Embryonic facial prominence (tissue), 1 donor: ENCODE measurements at regions not wholly inside any gene's neighbourhood (a gene's known extent, or its start where the extent isn't known, plus 50 kb on each side); places are given as distances from the start of the nearest gene placed in this dataset.

ENCODE experiments used
- DNase-seq: peaks from one replicate; pipeline ENCODE4 v3.0.0-alpha.2; 2016; ENCODE audit errors: extremely low spot score

GRCh38 chr5:158369241-158369640 lies 510.3 kb upstream of the CLINT1 start:
- no peak for DNase-seq

GRCh38 chr5:158368686-158369085 lies 509.7 kb upstream of the CLINT1 start:
- no peak for DNase-seq

GRCh38 chr5:158364367-158364766 lies 505.4 kb upstream of the CLINT1 start:
- no peak for DNase-seq

DNA sequence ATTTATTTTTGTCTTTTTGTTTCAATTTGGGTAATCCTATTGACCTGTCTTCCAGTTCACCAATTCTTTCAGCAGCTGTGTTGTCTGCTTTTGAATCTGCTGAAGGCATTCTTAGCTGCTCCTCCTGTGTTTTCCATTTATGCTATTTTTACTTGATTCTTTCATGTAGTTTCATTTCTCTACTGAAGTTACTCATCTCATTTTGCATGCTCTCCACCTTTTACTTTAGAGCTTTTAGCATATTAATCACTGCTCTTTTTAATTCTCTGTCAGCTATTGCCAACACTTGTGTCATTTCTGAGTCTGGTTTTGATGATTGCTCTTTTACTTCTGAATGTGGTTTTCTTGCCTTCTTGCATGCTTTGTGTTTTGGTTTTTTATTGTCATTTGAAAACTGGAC lies 496.0 kb upstream of the CLINT1 start:
- no peak for DNase-seq

- DNase-seq, result no peak
Measured at GRCh38 chr5:158351485-158352125, 492.7 kb upstream of the CLINT1 start.

DNA sequence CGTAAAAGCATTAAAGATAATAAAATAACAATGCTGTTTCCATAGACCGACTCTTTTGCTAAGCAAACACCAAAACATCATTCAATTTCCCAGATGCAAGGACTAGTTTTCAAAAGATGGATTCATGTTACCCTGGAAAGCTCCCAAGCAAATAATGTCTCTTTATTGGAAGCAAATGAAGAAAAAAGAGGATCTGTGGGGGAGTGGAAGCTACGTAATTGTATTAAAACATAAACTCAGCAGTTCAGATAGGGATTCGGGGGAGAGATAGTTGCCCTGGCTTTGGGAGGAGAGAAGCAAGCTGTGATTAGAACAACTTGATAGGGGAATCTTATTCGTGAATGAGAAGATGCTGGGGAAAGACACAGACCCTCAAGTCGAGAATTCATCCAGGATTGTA lies 491.0 kb upstream of the CLINT1 start:
- DNase-seq, result peak; percentile 57

DNA sequence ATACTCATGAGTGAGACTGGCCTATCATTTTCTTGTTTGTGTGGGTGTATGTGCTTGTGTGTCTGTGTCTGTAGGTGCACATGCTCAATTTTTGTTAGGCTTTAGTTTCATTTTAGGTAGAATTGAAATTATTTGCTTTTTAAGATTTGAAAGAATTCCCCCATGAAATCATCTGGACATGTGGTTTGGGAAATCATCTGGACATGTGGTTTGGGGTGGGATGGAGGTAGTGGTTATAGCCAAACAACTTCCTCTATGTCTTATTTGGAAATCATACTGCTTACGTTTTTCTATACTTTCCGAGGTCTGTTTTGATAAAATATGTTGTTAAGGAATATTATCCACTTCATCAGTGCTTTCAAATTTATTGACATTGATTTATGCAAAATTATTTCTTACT lies 485.4 kb upstream of the CLINT1 start:
- no peak for DNase-seq

DNA sequence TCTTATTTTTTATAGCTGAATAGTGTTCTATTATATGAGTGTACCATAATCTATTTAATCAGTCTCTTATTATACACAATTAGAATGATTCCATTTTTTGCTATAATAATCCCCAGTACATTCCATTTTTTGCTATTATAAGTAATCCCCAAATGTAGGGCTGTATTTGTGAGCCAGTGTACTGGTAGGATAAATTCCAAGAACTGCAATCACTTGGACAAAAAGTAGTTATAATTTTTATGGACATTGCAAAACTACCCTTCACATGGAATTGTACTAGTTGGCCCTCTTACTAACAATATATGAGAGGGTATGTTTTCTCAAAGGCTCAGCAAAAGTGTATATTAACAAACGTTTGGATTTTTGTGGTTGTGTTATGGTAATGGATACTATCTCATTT lies 481.7 kb upstream of the CLINT1 start:
- DNase-seq, result no peak

- DNase-seq, result no peak
Measured at GRCh38 chr5:158326256-158326655, 467.3 kb upstream of the CLINT1 start.

DNA sequence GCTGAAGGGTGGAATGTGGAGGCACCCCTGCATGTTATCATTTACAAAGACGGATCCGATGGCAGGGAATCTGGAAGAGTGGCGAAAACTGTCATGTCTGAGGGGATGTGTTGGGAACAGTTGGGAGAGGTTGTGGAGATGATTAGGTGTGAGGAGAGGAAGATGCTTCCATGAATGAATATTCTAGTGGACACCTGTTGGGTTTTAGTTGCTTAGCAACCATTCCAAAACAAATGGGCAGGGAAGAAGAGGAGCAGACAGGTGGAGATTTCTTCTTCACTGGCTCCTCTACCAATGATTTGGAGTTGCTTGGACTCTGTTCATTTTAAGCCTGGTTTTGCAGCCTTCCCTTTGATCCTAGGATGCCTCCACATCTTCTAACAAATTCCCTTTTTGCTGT lies 465.3 kb upstream of the CLINT1 start:
- no peak for DNase-seq

DNA sequence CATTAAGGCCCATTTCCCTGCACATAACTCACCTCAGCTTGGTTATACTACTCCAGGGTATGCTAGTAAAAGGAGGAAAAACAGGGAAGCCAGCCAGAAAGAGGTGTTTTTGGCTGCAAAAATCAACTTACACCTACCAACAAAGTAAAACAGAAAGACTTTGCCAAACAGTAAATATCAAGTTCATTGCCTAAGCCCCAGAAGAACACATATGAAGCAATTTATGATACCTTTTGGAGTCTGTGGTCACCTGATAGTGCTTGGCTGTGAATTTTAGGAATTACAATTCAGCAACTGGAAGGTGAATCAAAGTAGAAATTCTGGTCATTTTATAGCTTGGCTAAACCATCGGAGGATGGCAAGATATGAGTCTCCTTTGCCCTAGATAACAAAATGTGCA lies 463.7 kb upstream of the CLINT1 start:
- DNase-seq, result no peak

- DNase-seq, result no peak
Measured at GRCh38 chr5:158320934-158321333, 462.0 kb upstream of the CLINT1 start.

DNA sequence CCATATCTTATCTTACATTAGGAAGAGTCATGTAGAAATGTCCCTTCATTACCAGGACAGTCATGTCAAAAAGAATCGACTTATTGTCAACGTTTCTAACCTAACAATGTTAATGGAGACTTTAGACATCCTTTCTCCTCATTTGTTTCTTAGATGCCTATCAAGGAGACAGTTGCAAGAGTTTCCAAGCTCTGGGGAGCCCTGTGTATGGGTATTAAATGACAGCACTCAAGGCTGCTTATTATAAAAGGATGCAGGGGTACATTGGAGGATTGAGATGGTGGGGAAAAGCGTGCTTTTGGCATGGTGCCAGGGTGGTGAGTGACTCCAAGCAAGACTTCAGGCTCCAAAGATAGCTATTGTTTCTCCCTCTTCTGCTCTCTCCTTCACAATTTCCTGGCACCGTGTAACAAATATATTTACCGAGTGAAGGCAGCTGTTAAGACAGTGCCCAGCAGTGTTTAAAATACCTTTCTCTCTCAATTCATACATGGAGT lies 461.3 kb upstream of the CLINT1 start:
- DNase-seq, result no peak

DNA sequence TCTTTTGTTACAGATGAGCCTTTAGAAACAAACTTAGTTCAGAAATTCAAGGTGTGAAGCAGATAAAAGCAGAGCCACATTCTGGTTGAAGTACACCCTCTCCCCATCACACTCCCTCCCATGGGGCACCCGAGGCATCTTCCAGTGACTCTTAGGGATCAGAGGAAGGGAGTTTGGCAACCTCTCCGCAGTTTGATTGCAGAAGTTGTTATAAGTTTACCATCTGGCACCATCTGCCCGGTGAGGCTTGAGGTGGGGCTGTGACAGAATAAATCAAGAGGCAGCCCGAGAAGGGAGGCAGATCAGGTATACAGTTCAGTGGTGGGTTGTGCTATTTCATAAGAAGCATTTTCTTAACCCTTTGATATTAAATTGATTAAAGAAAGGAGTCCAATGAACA lies 458.6 kb upstream of the CLINT1 start:
- no peak for DNase-seq

DNA sequence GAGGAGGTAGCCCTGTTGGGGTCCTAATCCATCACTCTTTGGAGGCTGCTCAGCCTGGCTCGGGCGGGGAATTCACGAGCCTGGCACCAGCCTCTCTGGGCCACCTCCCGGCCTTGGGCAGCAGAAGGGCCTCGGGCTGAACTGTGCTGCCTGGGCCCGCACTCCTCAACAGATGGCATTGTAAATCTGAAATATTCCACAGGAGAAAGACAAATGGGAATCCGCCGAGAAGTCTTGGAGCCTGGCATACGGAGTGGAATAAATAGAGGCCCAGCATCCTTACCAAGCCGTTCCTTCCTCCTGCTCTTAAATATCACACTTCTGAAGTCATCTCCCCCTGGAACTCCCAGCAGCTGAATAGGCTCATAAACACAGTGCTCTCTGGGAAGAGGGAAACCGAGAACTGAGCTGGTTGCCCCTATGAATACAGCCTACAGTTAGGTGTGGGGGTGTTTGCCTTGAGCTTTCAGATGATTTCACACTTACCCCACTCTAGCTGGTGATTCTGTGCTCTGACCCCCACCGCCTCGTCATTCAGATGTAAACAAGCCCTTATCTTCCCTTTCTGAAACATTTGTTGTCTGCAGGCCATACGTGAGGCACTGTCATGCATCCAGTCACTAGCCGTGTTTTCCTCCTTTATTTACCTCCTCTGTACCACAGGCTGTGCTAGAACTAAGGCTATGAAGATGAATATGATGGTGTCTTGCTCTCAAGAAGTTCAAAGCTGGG lies 455.0 kb upstream of the CLINT1 start:
- no peak for DNase-seq

- no peak for DNase-seq
Measured at GRCh38 chr5:158313027-158313732, 454.2 kb upstream of the CLINT1 start.

GRCh38 chr5:158309088-158309807 lies 450.3 kb upstream of the CLINT1 start:
- peak; percentile 53 for DNase-seq

DNA sequence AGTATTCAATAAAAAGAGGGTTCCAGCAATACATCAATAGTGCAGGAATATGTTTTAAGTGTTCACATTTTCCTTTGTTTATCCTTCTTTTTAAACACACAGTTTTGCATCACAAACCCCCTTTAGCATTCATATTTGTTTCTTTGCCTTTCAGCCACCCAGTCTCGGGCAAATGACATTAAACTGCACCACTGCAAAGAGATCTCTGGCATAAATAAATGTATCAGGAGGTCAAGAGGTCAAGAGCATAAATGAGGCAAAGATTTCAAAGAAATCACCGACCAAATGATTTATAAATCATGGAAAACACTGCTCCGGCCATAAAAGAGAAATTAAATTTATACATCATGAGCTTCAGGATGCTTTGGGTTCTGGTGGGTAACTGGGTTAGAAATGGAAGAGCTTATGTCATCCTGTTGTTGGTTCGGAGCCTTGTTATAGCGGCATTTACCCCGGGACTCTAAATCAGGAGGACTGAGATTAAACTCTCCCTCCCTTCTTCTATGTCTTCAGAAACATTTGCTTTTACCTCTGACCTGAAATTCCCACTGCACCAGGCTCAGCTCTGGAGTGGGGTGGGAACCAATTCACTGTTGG lies 449.6 kb upstream of the CLINT1 start:
- DNase-seq, result no peak

DNA sequence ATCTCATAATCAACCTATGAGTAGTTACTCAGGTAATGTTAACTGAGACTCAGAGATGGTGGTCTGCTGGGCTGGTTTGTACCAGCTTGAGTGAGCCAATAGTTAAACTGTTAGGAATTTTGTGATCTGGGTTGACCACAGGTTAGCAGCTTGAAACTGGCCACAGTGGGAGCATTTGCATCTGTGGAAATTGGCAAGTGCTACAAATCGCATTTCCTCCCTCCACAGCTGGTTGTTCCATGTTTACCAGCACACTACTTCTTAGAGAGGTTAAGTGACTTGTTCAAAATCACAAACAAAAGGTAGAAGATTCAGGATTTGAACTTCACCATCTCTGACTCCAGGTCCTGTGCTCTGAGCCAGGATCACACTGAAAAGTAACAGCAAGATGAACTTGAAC lies 446.9 kb upstream of the CLINT1 start:
- no peak for DNase-seq

DNA sequence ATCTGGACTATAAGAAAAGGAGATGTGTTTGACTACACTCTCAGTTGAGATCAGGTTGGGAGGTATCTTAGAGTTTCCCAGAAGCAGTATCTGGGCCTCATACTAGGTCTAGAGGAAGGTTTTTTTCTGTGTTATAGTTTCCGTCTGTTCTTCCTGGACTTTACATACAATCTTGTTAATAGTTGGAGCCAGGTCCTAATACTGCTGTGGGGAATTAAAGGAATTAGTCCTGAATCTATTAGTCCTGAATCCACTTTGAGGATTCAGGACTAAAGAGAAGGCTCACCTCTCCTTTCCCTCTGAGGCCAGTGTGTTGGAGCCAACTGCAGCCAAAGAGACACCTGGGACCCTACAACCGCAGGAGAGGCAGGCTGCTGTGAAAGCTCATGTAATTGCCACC lies 445.7 kb upstream of the CLINT1 start:
- no peak for DNase-seq

GRCh38 chr5:158303883-158304282 lies 444.9 kb upstream of the CLINT1 start:
- no peak for DNase-seq

GRCh38 chr5:158303275-158303674 lies 444.3 kb upstream of the CLINT1 start:
- no peak for DNase-seq
